Activated CD8-positive, alpha-beta memory T cell treated with anti-CD3 and anti-CD28 coated beads for 4 hours (primary cell): ENCODE measurements at regions not wholly inside any gene's neighbourhood (a gene's known extent, or its start where the extent isn't known, plus 50 kb on each side); places are given as distances from the start of the nearest gene placed in this dataset.
"Not testable (repeated sequence)": the region's sequence is repeated elsewhere in the genome, so short reads cannot be mapped to it uniquely, and the experiment has no call there.

Experiments used
- DNase-seq, 2 donors: peaks; one replicate each; pipeline ENCODE4 v3.0.0-alpha.2; 2020; ENCODE audit warnings: low read depth in 2 of 2

GRCh38 chr9:19937121-19937520 lies 148.3 kb upstream of the SLC24A2 start:
- DNase-seq = no peak

GRCh38 chr9:19936598-19936997 lies 147.8 kb upstream of the SLC24A2 start:
- no peak for DNase-seq

DNA sequence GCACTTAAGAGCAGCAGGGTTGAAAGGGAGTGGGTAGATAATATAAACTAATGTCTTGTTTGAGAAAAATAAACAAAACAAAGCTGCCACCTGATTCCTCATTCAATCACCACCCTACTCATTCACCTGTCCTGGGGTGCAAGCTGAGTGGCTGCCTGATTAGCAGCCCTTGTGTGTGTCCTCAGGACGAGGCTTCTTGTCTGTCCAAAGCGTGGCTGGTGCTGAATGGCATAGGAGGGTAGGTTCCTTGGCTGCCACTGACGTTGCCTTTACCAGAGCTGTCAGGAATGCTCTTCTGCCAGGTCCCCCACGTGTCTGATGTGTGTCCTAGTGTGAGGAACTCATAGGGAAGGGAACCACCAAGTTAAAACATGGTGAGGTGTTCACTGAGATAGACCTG lies 146.6 kb upstream of the SLC24A2 start:
- no peak for DNase-seq

DNA sequence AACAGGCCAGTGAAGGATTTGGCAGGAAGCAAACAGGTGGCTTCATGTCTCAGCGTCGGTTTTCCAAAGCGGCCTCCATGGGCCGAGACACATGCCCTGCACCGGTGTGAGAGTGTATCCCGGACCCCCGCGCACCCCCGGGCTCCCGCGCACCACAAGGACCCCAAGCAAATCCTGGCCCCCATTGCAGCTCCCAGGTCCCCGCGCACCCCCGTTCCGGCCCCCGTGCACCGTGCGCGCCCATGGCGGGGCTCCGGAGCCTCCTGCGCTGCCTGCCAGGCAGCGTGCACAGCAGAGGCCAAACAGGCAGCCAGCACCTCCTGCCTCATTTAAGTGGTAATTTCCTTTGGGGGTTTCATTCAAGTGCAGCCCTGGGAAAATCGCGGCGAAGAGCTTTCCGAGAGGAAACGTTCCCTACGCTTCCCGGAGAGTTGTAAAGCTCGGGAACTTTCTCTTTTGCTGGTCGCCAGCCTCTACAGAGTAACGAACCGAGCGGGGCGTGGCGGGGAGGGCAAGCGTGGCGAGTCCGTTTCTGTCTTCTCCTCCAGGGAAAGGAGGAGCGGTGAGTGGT lies 145.5 kb upstream of the SLC24A2 start:
- DNase-seq = no peak

DNA sequence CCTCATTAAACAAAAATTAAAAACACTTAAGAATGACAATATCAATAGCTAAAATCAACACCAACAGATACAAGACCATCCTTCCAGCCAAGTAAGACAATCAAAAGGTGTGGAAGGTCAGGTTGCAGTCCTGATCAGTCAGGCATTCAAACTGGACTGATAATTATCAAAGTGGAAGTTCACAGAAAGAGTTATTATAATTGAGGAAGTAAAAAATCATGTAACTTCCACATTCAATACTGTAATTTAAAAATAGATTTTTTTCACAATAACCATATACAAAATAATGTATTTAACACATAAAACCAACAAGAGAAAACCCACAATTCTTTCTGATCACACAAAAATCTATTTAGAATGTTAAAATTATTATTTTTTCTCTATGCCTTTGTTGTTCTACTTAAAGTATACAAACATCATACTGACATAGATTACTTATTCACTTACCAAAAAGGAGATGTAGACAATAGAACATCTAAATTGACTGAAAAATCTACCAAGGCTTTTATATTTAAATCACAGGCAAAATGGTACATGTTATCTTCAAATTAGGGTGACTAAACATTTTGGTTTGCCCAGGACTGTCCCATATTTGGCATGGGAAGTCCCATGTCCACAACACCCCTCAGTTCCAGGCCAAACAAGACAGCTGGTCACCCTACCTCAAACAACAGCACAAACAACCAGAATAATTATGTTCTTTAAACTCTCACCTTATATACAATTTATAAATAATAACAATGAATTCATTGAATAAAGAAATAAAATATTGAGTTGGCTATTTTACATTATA lies 142.5 kb upstream of the SLC24A2 start:
- DNase-seq = no peak

DNA sequence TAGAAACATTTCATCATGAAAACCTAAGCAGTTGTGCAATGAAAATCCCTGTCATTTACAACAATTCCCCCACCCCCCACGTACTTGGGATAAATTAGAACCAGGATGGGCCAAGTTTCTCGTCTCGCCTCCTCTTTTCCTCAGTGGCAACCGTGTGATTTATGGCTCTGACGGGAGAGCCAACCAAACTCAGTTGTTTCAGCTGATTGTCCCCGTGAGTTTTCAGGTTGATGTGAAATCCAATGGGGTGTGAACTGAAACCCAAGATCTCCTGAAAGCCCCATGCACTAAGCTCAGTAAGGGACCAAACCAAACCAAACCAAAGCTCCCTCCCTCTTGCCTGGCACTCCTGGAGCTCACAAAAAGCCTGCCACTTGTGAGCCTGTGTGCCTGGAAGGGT lies 138.7 kb upstream of the SLC24A2 start:
- DNase-seq = no peak

DNA sequence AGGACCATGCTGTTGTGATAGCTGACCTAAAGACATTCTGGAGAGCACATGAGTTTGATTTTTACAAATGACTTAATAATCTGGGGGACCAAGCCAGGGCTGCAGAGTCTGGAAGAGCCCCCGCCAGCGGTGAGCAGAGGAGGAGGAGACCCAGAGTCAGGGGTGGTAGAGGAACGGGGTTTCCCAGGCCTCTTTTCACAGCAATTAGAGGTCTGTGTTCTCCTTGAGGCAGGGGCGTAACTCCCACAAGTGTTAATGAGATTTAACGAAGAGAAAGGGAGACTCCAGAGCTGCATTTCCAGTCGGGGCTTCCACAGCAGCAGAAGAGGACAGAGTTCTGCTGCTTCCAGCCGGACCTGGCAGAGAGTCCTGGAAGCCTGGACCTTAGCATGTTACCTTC lies 137.9 kb upstream of the SLC24A2 start:
- DNase-seq = no peak

- DNase-seq = peak; percentile 53 to 69
These were observed 137.1 kb upstream of the SLC24A2 start for GRCh38 chr9:19925674-19926503.

DNA sequence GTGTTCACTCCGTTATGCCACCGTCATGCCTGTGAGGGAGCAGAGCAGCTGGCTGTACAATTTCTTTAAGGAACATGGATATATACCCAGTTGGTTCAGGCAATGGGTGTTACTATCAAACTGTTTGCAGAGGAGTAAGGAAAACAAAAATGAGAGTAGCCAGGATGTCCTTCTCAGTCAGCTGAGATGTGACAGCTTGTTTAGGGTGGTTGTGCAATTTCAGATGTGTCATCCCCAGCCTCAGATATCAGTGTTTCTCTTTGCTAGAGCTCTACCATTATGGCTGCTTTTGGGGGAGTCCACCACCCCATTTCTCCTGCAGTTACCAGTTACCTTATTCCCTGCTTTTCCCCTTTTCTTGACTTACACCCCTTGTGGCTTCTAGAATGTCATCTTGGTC lies 135.2 kb upstream of the SLC24A2 start:
- no peak for DNase-seq

GRCh38 chr9:19922476-19923118 lies 133.8 kb upstream of the SLC24A2 start:
- DNase-seq = no peak

DNA sequence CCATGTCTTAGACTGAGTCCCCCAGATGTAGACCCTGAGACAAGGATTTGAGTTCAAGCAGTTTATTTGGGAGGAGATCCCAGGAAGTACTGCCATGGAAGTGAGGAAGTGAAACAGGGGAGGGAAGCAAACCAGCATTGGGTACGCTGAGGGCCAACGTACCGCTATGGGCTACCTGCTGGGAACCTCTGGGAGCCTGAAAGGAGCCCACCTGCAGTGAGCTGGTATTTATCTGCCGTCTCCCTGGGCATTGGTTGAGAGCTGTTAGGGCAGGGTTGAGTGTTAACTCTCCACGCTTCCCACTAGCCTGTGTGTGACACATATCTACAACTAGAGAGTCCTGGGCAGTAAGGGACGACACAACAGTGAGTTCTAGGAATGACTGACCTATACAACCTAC lies 131.6 kb upstream of the SLC24A2 start:
- DNase-seq = no peak

- DNase-seq = no peak
These were observed 129.8 kb upstream of the SLC24A2 start for GRCh38 chr9:19918630-19919029.

DNA sequence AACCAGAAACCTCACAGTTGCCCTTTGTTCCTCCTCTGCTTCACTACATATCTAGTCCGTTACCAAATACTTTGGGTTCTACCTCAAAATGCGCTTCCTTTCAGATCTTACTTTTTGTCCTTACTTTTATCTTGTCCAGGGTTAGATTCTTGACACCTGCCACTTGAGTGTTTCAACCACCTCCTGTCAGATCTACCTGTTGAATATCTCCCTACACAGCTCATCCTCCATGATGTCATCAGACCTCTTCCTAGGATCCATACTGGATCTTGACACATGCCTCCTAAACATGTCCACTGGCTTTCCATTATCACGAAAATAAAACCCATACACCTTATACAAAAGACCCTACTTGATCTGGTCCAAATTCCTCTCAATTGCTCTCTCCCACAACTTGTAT lies 125.2 kb upstream of the SLC24A2 start:
- DNase-seq = no peak

DNA sequence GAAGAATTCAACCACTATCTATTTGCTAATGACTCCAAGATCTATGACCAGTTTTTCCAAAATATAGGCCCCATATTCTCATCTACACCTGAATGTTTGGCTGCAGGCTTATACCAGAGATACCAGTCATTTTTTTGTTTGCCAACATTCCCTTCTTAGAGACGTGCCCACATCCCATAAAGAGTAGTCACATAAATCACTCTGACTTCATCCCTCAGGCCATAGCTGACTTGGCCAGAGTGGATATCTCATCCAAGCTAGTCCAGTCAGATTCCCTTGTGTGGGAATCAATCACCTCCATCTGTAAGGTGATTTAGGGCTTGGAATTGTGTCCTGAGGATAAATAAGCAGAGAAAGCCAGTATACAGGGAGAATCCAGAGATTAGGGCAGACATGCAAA lies 124.3 kb upstream of the SLC24A2 start:
- no peak for DNase-seq

- DNase-seq = no peak
These were observed 114.2 kb upstream of the SLC24A2 start for GRCh38 chr9:19903076-19903475.

- DNase-seq = no peak
These were observed 112.7 kb upstream of the SLC24A2 start for GRCh38 chr9:19901586-19901985.

DNA sequence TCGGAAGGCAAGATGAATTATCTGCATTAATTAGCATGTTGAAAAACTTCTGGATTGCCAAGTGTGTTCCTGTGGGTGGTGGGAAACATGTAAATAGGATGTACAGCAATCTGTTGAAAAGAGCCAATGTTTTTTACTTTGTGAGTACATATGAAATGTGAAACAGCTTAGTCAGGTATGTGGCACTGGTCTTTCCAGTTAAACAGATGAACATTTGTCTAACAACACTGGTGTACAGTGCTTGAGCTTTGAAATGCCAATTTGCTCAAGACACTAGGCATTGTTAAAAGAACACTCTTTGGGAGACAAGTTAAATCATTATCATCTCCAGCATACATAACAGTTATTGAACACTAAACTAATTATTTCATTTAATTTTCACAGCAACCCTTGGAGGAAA lies 107.3 kb upstream of the SLC24A2 start:
- DNase-seq = no peak

- not testable (repeated sequence) for DNase-seq
These were observed 106.7 kb upstream of the SLC24A2 start for GRCh38 chr9:19895578-19895977.

DNA sequence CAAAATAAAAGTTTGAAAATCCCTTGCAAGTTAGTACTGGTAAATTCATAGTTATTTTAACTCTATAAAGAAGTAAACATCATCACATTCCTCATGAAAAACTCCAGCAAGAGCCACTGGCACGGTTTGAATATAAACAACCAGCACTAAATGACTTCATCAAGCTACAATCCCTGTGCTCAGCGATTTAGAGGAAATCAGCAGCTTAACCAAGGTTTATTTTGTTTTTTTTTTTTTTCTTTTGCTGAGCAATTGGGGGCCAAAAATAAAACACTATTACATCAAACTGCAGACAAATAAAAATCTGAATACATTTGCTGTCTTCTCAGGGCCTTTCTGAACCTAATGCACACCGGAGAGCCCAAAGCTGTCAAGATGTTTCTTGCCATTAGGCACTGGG lies 106.2 kb upstream of the SLC24A2 start:
- no peak for DNase-seq

- DNase-seq = no peak
These were observed 96.8 kb upstream of the SLC24A2 start for GRCh38 chr9:19885608-19886007.

DNA sequence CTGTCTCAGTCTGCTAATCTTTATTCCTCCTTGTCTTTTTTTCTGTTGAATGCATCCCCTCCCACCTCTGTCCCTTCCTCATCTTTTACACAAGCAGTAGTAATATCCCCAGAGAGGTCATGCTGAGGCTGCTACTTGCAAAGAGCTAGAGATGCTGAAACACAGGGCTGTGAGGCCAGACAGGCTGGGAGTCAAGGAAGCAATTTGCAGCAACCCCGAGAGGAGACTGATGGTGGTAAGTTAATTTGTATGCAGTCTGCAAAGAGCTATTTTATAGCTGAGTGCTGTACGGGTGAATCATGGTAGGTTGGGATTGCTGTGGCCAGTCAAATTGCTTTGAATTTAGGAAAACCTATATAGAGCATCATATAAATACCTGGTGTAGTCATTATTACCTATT lies 90.2 kb upstream of the SLC24A2 start:
- DNase-seq = no peak

DNA sequence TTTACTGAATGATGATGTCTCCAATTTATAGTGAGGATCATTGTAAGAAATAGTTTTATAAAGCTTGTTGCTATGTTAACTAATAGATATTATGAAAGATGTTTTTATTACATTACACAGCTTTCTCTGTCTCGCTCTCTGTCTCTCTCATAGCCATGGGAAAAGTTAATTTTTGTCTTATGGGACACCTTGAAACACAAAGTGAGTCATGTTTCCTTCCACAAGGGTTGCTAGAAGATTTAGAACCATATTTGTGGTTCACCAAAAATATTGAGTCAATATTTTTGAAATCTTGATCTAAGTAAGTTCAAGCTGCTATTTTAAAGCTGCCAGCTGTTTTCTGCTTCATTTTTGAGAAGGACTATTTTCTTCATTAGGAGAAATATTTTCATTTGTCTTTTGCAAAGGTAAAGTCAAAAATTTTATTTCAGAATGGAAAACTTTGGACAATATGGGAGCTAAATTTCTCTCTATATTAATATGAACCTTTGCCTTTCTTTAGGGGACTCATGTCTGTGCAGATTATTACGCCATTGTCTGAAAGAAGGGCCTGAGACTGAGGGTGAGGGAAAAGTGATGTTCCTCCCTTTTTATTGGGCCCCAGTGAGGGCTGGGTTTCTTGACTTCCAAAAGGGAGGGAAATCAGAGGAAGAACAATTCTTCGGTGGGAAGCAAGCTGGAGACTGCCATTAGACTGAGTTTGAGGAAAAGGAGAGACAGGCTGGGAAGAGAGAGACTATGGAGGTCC lies 87.9 kb upstream of the SLC24A2 start:
- DNase-seq = no peak
